Hematopoietic multipotent progenitor cell treated with erythropoietin and hydrocortisone succinate and interleukin-3 and kit ligand, for 6 days (in vitro differentiated cells): ENCODE measurements at regions not wholly inside any gene's neighbourhood (a gene's known extent, or its start where the extent isn't known, plus 50 kb on each side); places are given as distances from the start of the nearest gene placed in this dataset.
"Not testable (repeated sequence)": the region's sequence is repeated elsewhere in the genome, so short reads cannot be mapped to it uniquely, and the experiment has no call there.

ENCODE experiments used
- DNase-seq: peaks from one replicate; pipeline ENCODE4 v3.0.0-alpha.2; 2015

- no peak for DNase-seq
Measured at GRCh38 chr6:149246691-149247384, 70.7 kb upstream of the TAB2 start.

GRCh38 chr6:149247385-149247763 lies 70.1 kb upstream of the TAB2 start:
- no peak for DNase-seq

- DNase-seq, result not testable (repeated sequence)
Measured at GRCh38 chr6:149248263-149248662, 69.2 kb upstream of the TAB2 start.

DNA sequence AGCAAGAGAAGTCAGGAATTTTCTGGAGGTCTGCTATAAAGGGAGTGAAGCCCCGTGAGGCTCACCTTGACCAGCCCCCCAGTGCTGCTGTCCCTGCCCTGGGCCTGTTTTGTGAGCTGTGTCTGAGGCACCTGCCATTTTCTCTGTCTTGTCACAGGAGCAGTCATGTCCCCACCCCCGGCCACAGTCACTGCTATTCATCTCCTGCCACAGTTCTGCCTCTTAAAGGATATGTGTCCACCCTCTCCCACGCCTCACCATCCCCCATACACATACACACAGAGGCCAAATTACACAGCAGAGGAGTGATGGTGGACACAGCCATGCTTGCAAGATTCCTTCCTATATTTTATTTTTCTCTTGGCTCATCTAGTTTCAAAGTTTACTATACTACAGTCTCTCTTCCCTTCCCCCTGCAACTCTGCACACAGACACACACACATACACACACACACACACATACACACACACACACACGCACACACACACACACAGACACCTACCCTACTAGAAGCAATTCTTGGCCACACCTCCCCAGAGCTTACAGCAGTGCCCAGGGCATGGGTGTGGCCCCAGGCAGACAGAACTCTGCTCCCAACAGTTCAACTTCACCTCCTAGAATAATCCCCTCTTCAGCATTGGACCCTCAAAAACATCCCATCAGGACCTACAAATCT lies 68.7 kb upstream of the TAB2 start:
- DNase-seq, result peak; percentile 66

GRCh38 chr6:149249370-149250357 lies 67.8 kb upstream of the TAB2 start:
- no peak for DNase-seq

- DNase-seq, result no peak
Measured at GRCh38 chr6:149250951-149251350, 66.6 kb upstream of the TAB2 start.

GRCh38 chr6:149252622-149253021 lies 64.9 kb upstream of the TAB2 start:
- no peak for DNase-seq

- DNase-seq, result no peak
Measured at GRCh38 chr6:149254253-149254652, 63.3 kb upstream of the TAB2 start.

DNA sequence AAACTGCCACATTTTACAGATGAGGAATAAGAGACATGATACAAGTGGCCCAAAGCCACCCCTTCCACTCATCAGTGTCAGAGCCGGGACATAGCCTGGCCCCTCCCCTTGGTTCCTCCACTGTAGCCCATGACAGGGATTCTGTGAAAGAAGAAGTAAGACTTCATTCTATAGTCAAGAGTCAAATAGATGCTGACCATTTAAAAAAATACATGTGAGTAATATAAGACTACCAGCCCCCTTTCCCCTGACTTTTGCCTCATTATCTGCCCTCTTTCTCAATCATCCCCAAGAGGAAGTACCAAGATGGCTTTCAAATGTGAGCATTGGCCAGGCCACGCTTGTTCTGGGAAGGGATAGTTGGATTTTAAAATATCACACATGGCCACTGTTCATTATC lies 57.8 kb upstream of the TAB2 start:
- DNase-seq, result peak; percentile 17

GRCh38 chr6:149260214-149260874 lies 57.2 kb upstream of the TAB2 start:
- DNase-seq, result no peak

DNA sequence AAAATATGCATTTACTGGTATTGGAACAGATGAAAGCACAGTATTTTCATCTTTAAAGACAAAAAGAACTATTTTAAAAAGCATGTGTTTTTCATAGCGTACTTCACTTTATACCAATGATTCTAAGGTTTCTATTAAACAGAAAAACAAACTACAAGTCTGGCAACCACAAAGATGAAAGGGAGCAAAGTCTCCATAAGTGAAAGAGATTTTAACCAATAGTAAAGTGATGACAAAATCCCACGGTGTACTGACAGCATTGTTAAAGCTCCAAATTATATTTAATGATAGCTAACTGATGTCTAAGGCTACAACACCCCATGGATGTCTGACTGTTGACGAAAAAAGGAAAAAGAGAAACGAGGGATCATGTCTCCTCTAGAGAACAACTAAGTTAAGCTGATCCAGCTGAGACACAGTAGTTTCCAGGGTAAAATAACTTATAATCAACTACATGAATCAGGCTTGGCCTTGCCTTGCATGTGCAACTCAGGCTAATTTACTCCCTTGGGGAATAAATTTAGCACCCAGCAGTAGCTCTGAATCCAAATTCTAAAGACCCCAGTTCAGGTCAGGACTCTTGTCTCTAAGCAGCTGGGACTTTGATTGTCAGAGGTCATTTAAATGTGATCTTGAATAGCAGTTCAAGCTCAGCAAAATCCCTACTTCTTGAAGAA lies 56.0 kb upstream of the TAB2 start:
- no peak for DNase-seq

- DNase-seq, result no peak
Measured at GRCh38 chr6:149263321-149263720, 54.2 kb upstream of the TAB2 start.

DNA sequence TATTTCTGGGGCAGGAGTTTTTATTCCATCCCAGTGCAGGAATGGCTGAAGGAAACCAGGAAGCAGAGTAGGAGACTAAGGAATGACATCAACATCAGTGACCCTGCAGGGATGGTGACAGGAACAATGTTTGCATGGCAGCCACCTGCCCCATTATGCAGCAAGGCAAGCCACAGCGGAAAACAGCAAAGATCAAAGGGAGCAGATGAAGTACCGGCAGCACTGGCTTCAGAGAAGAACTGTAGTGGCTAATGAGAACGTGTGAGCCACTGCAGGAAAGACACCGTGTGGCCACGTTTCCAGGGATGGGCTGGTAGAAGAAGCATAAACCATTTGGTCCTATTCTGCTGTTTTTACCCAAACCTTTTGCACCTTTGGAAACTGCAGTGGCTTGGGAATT lies 52.9 kb upstream of the TAB2 start:
- no peak for DNase-seq

DNA sequence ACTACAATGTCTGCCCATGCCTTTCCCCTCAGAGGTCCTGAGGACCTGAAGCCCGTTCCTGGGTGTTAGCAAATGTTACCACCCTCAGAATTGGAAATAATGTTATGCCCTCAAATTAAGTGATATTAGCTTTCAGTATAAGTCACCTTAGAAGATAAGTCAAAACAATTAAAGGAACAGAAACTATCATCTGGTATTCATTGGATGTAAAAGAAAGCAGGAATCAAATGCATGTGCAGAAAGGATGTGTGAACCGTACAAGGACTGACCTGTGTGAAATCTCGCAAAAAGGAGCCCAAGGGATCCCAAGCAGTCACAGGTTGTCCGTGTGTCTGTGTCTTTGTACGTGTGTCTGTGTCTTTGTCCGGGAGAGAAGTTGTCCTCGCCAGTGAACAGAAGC lies 51.6 kb upstream of the TAB2 start:
- no peak for DNase-seq

- no peak for DNase-seq
Measured at GRCh38 chr6:149266659-149267058, 50.9 kb upstream of the TAB2 start.

DNA sequence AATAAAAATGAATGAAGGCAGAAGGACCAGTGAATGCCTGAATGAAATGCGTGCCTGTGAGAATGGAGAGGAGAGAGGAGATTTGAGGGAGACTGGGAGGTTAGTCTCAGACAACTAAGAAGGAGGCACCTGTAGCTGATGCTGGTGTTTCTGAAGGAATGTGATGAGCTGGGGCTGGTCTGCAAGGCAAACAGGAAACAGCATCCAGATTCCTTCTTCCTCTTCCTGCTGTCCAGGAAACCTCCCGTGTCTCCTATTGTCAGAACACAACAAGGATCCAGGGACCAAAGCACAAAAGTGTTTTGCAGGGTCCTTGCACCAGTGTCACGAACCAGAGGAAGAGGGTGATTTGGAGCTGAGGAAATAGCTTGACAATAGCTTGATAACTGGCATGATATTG lies 50.4 kb upstream of the TAB2 start:
- no peak for DNase-seq

DNA sequence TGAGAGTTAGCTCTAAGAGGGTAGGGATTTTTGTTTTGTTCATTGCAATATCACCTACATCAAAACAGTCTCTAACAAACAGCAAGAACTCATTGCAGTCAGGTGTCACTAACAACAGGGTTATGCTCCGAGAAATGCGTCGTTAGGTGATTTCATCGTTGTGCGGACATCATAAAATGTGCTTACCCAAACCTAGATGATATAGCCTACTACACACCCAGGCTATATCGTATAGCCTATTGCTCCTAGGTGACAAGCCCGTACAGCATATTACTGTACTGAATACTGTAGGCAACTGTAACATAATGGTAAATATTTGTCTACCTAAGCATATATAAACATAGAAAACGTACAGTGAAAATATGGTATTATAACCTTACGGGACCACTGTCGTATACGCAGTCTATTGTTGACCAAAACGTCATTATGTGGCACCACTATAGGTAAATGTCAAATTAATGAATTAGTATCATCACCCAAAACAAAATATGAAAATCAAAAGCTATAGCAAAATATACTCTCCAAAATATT lies 49.9 kb upstream of the TAB2 start:
- no peak for DNase-seq
